ENCODE measurements at regions not wholly inside any gene's neighbourhood (a gene's known extent, or its start where the extent isn't known, plus 50 kb on each side); places are given as distances from the start of the nearest gene placed in this dataset.
"Not testable (repeated sequence)": the region's sequence is repeated elsewhere in the genome, so short reads cannot be mapped to it uniquely, and the experiment has no call there.

- DNase-seq (ENCODE audit: low spot score), result no peak
These were observed 184.1 kb downstream of the TEX13C start for GRCh38 chrX:125503769-125504168.

GRCh38 chrX:125505207-125505606 lies 185.5 kb downstream of the TEX13C start:
- no peak for DNase-seq (ENCODE audit: low spot score)

- no peak for DNase-seq (ENCODE audit: low spot score)
These were observed 187.4 kb downstream of the TEX13C start for GRCh38 chrX:125507119-125507518.

GRCh38 chrX:125520029-125520428 lies 200.4 kb downstream of the TEX13C start:
- no peak for DNase-seq (ENCODE audit: low spot score)

GRCh38 chrX:125522752-125523151 lies 203.1 kb downstream of the TEX13C start:
- DNase-seq (ENCODE audit: low spot score), result no peak

- no peak for DNase-seq (ENCODE audit: low spot score)
These were observed 212.9 kb downstream of the TEX13C start for GRCh38 chrX:125532411-125533089.

GRCh38 chrX:125533352-125533751 lies 213.7 kb downstream of the TEX13C start:
- no peak for DNase-seq (ENCODE audit: low spot score)

GRCh38 chrX:125544031-125544660 lies 224.5 kb downstream of the TEX13C start:
- no peak for DNase-seq (ENCODE audit: low spot score)

GRCh38 chrX:125544856-125545255 lies 225.2 kb downstream of the TEX13C start:
- no peak for DNase-seq (ENCODE audit: low spot score)

- no peak for DNase-seq (ENCODE audit: low spot score)
These were observed 257.8 kb downstream of the TEX13C start for GRCh38 chrX:125577479-125577878.

GRCh38 chrX:125604448-125604847 lies 284.8 kb downstream of the TEX13C start:
- no peak for DNase-seq (ENCODE audit: low spot score)

- DNase-seq (ENCODE audit: low spot score), result no peak
These were observed 285.5 kb downstream of the TEX13C start for GRCh38 chrX:125605145-125605544.

- not testable (repeated sequence) for DNase-seq (ENCODE audit: low spot score)
These were observed 295.1 kb downstream of the TEX13C start for GRCh38 chrX:125614591-125615343.

GRCh38 chrX:125620715-125621587 lies 301.3 kb downstream of the TEX13C start:
- no peak for DNase-seq (ENCODE audit: low spot score)

- no peak for DNase-seq (ENCODE audit: low spot score)
These were observed 301.9 kb downstream of the TEX13C start for GRCh38 chrX:125621588-125621927.

- no peak for DNase-seq (ENCODE audit: low spot score)
These were observed 303.2 kb downstream of the TEX13C start for GRCh38 chrX:125622899-125623298.

- DNase-seq (ENCODE audit: low spot score), result no peak
These were observed 308.0 kb downstream of the TEX13C start for GRCh38 chrX:125627676-125628075.

GRCh38 chrX:125628435-125628834 lies 308.8 kb downstream of the TEX13C start:
- DNase-seq (ENCODE audit: low spot score), result no peak

GRCh38 chrX:125641405-125641804 lies 321.7 kb downstream of the TEX13C start:
- DNase-seq (ENCODE audit: low spot score), result no peak

- no peak for DNase-seq (ENCODE audit: low spot score)
These were observed 326.5 kb downstream of the TEX13C start for GRCh38 chrX:125646195-125646594.

GRCh38 chrX:125651426-125651825 lies 331.8 kb downstream of the TEX13C start:
- DNase-seq (ENCODE audit: low spot score), result no peak

GRCh38 chrX:125654501-125654900 lies 334.8 kb downstream of the TEX13C start:
- no peak for DNase-seq (ENCODE audit: low spot score)
